Spleen (tissue), 11 donors: ENCODE measurements at regions not wholly inside any gene's neighbourhood (a gene's known extent, or its start where the extent isn't known, plus 50 kb on each side); places are given as distances from the start of the nearest gene placed in this dataset.

Experiments
- DNase-seq: peaks from one replicate; pipeline ENCODE4 v3.0.0-alpha.2; 2020
- H3K27ac ChIP-seq, 8 donors: fragments of 200-600 bp; sonication (generic) in 7 of 8; 1 replicate in 4 of 8; 2 replicates in 4 of 8; pipeline versions ENCODE4 v1.5.0 to v1.8.0; 2016 to 2021; ENCODE audit warnings: inconsistent platforms in 4 of 8, mild to moderate bottlenecking in 4 of 8, moderate library complexity in 1 of 8
- H3K27me3 ChIP-seq, 7 donors: fragments of 200-600 bp; sonication (generic) in 6 of 7; replicated peaks in 1 of 7; 1 replicate in 4 of 7; 2 replicates in 3 of 7; pipeline versions ENCODE4 v1.5.0 to v1.8.0; 2016 to 2021; ENCODE audit warnings: inconsistent platforms in 3 of 7, mild to moderate bottlenecking in 1 of 7
- H3K36me3 ChIP-seq, 6 donors: fragments of 200-600 bp; sonication (generic) in 5 of 6; 1 replicate in 4 of 6; 2 replicates in 2 of 6; pipeline versions ENCODE4 v1.5.0 to v1.8.0; 2016 to 2021; ENCODE audit warnings: inconsistent platforms in 2 of 6
- H3K4me1 ChIP-seq, 6 donors: fragments of 200-600 bp; sonication (generic) in 5 of 6; 1 replicate in 3 of 6; 2 replicates in 3 of 6; pipeline versions ENCODE4 v1.5.0 to v1.8.0; 2016 to 2021; ENCODE audit warnings: inconsistent platforms in 3 of 6
- H3K4me3 ChIP-seq, 8 donors: fragments of 200-600 bp; sonication (generic) in 7 of 8; 1 replicate in 4 of 8; 2 replicates in 4 of 8; pipeline versions ENCODE4 v1.5.0 to v1.8.0; 2016 to 2021; ENCODE audit warnings: inconsistent platforms in 4 of 8, mild to moderate bottlenecking in 4 of 8, moderate library complexity in 2 of 8
- H3K9me3 ChIP-seq, 8 donors: fragments of 200-600 bp; sonication (generic) in 7 of 8; 1 replicate in 4 of 8; 2 replicates in 4 of 8; pipeline versions ENCODE4 v1.5.0 to v1.8.0; 2016 to 2021; ENCODE audit warnings: inconsistent platforms in 4 of 8
- CTCF ChIP-seq, 11 experiments: fragments of 200-600 bp in 7 of 11; fragments of 450-650 bp in 4 of 11; sonication (generic) in 4 of 11; IDR thresholded peaks in 8 of 11; conservative IDR thresholded peaks in 3 of 11; 1 replicate in 7 of 11; 2 replicates in 4 of 11; pipeline versions ENCODE4 v1.4.0 to v1.8.0; 2016 to 2021; ENCODE audit warnings: antibody characterized with exemption in 11 of 11, inconsistent platforms in 4 of 11, mild to moderate bottlenecking in 1 of 11
- POLR2A ChIP-seq, 3 donors: fragments of 450-650 bp; IDR thresholded peaks; one replicate each; pipeline ENCODE4 v1.5.1; 2017; ENCODE audit warnings: antibody characterized with exemption in 3 of 3, mild to moderate bottlenecking in 1 of 3
- POLR2AphosphoS5 ChIP-seq, 3 donors: sonication (generic); formaldehyde crosslinking; IDR thresholded peaks; one replicate each; pipeline ENCODE4 v1.5.1; 2017; ENCODE audit warnings: antibody characterized with exemption in 3 of 3
- whole genome bisulfite sequencing, 5 donors: extraction: QIAGEN DNeasy Blood & Tissue Kit in 3 of 5; methylation state at CpG; one replicate each; pipeline versions ENCODE4 v1.1.5 to v1.1.7; 2013 to 2018; 5-methylcytosine and 5-hydroxymethylcytosine counted together
- intact Hi-C: fragments of 100-400 bp; cut with DNase I; formaldehyde crosslinking; loops from one replicate; pipeline ENCODE4 v1.15.0; 2023; ENCODE audit warnings: low total_unique reads
- donor health status: healthy with polysubstance abuse.
- donor health status: DM: no; HTN: no; CAD: no; lungs with moderate emphysema.
- donor health status: DM: no; HTN: no; CAD: no.
- donor health status: Bipolar disorder and iron deficiency.
- donor health status: healthy.
- donor health status: DM: no; HTN: no; CAD: no.
- donor health status: DM: yes; HTN: yes; CAD: no.

GRCh38 chr11:13206086-13206640 lies 71.4 kb upstream of the BMAL1 start:
- TF ChIP-seq POLR2AphosphoS5 (IDR thresholded peaks at IDR 0.05): no peak
- WGBS, 5 donors: 57 to 89% (median 76%) methylated on average over 6 of the region's 6 CpGs
- intact Hi-C loops: no loop called here
- Histone ChIP-seq H3K36me3 (no peaks in the 10 kb centered on the region), H3K27me3 (no peaks in the 10 kb centered on the region), H3K4me3 (no peak overlapping the region), H3K9me3 (peaks cover 0 to 4% (median 0%) of the 10 kb centered on the region in 8 donors), H3K4me1 (peaks cover 0 to 31% (median 14%) of the 10 kb centered on the region in 6 donors), H3K27ac (no peak overlapping the region)
- DNase-seq: no peak

GRCh38 chr11:13207270-13207664 lies 70.3 kb upstream of the BMAL1 start:
- TF ChIP-seq POLR2A (IDR thresholded peaks at IDR 0.05) (no peak), POLR2AphosphoS5 (IDR thresholded peaks at IDR 0.05) (no peak), CTCF (IDR thresholded peaks at IDR 0.05 in 8 of 11, conservative IDR thresholded peaks at IDR 0.05 in 3 of 11) (no peak)
- peak overlapping the region in 3 of 8 donors; percentile 25 to 58 (median 31) for H3K4me3 ChIP-seq
- no peaks in the 10 kb centered on the region for H3K9me3 ChIP-seq
- WGBS, 5 donors: 69 to 86% (median 80%) methylated on average over 3 of the region's 3 CpGs
- intact Hi-C loops: no loop called here
- peak overlapping the region in 6 of 8 donors; percentile 36 to 68 (median 58) for H3K27ac ChIP-seq
- no peaks in the 10 kb centered on the region for H3K36me3 ChIP-seq
- no peaks in the 10 kb centered on the region for H3K27me3 ChIP-seq
- H3K4me1 ChIP-seq: peaks cover 0 to 31% (median 14%) of the 10 kb centered on the region in 6 donors
- no peak for DNase-seq

- TF ChIP-seq POLR2AphosphoS5 (IDR thresholded peaks at IDR 0.05): no peak
- no peak for TF ChIP-seq POLR2A (IDR thresholded peaks at IDR 0.05)
- TF ChIP-seq CTCF (IDR thresholded peaks at IDR 0.05 in 8 of 11, conservative IDR thresholded peaks at IDR 0.05 in 3 of 11): no peak
- 24 to 35% (median 25%) methylated on average over 16 of the region's 16 CpGs for WGBS, 5 donors
These were observed 69.7 kb upstream of the BMAL1 start for GRCh38 chr11:13207665-13208594.

GRCh38 chr11:13208921-13209320 lies 68.7 kb upstream of the BMAL1 start:
- intact Hi-C loops: no loop called here
- Histone ChIP-seq H3K4me3 (no peak overlapping the region), H3K9me3 (no peaks in the 10 kb centered on the region), H3K27me3 (peaks cover 0 to 8% (median 0%) of the 10 kb centered on the region in 7 donors), H3K27ac (peak overlapping the region in 1 of 8 donors; percentile 63), H3K4me1 (peaks cover 0 to 31% (median 14%) of the 10 kb centered on the region in 6 donors), H3K36me3 (no peaks in the 10 kb centered on the region)
- DNase-seq: no peak
- TF ChIP-seq CTCF (IDR thresholded peaks at IDR 0.05 in 8 of 11, conservative IDR thresholded peaks at IDR 0.05 in 3 of 11): no peak
- no peak for TF ChIP-seq POLR2A (IDR thresholded peaks at IDR 0.05)
- no peak for TF ChIP-seq POLR2AphosphoS5 (IDR thresholded peaks at IDR 0.05)
- 71 to 91% (median 88%) methylated on average over 3 of the region's 3 CpGs for WGBS, 5 donors

More at GRCh38 chr11:13207665-13208594, 69.7 kb upstream of the BMAL1 start:
- intact Hi-C loops: no loop called here
- H3K9me3 ChIP-seq: no peaks in the 10 kb centered on the region
- peaks cover 0 to 7% (median 0%) of the 10 kb centered on the region in 7 donors for H3K27me3 ChIP-seq
- peak overlapping the region; percentile 6 to 58 (median 20) for H3K4me3 ChIP-seq
- no peaks in the 10 kb centered on the region for H3K36me3 ChIP-seq
- H3K27ac ChIP-seq: peak overlapping the region in 7 of 8 donors; percentile 36 to 68 (median 53)
- H3K4me1 ChIP-seq: peaks cover 0 to 31% (median 14%) of the 10 kb centered on the region in 6 donors
- DNase-seq: no peak
